ENCODE measurements at regions not wholly inside any gene's neighbourhood (a gene's known extent, or its start where the extent isn't known, plus 50 kb on each side); places are given as distances from the start of the nearest gene placed in this dataset.

- no peak for TF ChIP-seq ZBTB33 (IDR thresholded peaks at IDR 0.05)
- TF ChIP-seq RXRA (IDR thresholded peaks at IDR 0.05) = no peak
- no peak for TF ChIP-seq YY1 (IDR thresholded peaks at IDR 0.05)
- TF ChIP-seq MAX (IDR thresholded peaks at IDR 0.05) = no peak
These were observed 688.9 kb downstream of the GBE1 start (continued) for GRCh38 chr3:81072591-81072990.

- 89% methylated on average over 1 of the region's 1 CpG for WGBS
- peaks cover 0 to 6% (median 1%) of the 10 kb centered on the region in 4 donors for H3K36me3 ChIP-seq (ENCODE audit: control insufficient read depth in 4 of 4, insufficient read depth in 3 of 4, low read depth in 1 of 4, low read length in 3 of 4)
- no peaks in the 10 kb centered on the region for H3K27me3 ChIP-seq (ENCODE audit: control insufficient read depth in 4 of 4, insufficient read depth in 4 of 4, low read length in 3 of 4)
- no peak overlapping the region for H3K9ac ChIP-seq (ENCODE audit: low read depth in 1 of 2, low read length in 2 of 2)
- H3K27ac ChIP-seq (ENCODE audit: low read depth in 1 of 2, low read length in 2 of 2) = no peak overlapping the region
- no peak overlapping the region for H3K4me3 ChIP-seq (ENCODE audit: low read depth in 1 of 3, low read length in 3 of 3)
- no peak for DNase-seq (ENCODE audit: low spot score)
- H3K4me1 ChIP-seq (ENCODE audit: control insufficient read depth in 4 of 4, insufficient read depth in 4 of 4, low read length in 3 of 4) = no peaks in the 10 kb centered on the region
- TF ChIP-seq FOXA2 (IDR thresholded peaks at IDR 0.05) (no peak), REST (IDR thresholded peaks at IDR 0.05) (no peak), HNF4A (conservative IDR thresholded peaks at IDR 0.05) (no peak), RXRA (IDR thresholded peaks at IDR 0.05) (no peak), GABPA (IDR thresholded peaks at IDR 0.05 in 1 of 2, conservative IDR thresholded peaks at IDR 0.05 in 1 of 2) (no peak), MAX (IDR thresholded peaks at IDR 0.05) (no peak), JUND (IDR thresholded peaks at IDR 0.05) (no peak), RAD21 (IDR thresholded peaks at IDR 0.05) (no peak), HNF4G (IDR thresholded peaks at IDR 0.05) (no peak), YY1 (IDR thresholded peaks at IDR 0.05) (no peak), ATF3 (IDR thresholded peaks at IDR 0.05) (no peak), SP1 (IDR thresholded peaks at IDR 0.05) (no peak), TAF1 (conservative IDR thresholded peaks at IDR 0.05) (no peak), EGR1 (IDR thresholded peaks at IDR 0.05; ENCODE audit: low read depth in 2 of 2) (no peak), ZBTB33 (IDR thresholded peaks at IDR 0.05) (no peak), NR2F2 (IDR thresholded peaks at IDR 0.05) (no peak), FOXA1 (IDR thresholded peaks at IDR 0.05) (no peak)
- no peaks in the 10 kb centered on the region for H3K9me3 ChIP-seq (ENCODE audit: control insufficient read depth in 4 of 4, low read length in 3 of 4)
These were observed 692.9 kb downstream of the GBE1 start for GRCh38 chr3:81068546-81068945.
